Mesendoderm (in vitro differentiated cells): ENCODE measurements at regions not wholly inside any gene's neighbourhood (a gene's known extent, or its start where the extent isn't known, plus 50 kb on each side); places are given as distances from the start of the nearest gene placed in this dataset.

Experiments
- DNase-seq: peaks from one replicate; pipeline ENCODE4 v3.0.0; 2013
- H2AK5ac ChIP-seq: 2 replicates; pipeline ENCODE4 v1.6.1; 2013; ENCODE audit warnings: low read length, inconsistent platforms
- H2BK120ac ChIP-seq: 2 replicates; pipeline ENCODE4 v1.6.1; 2013; ENCODE audit warnings: low read depth, mild to moderate bottlenecking, low read length, moderate library complexity, mixed read lengths
- H2BK15ac ChIP-seq: replicated peaks from 2 replicates; pipeline ENCODE4 v1.6.1; 2013; ENCODE audit warnings: low read depth, mild to moderate bottlenecking, moderate library complexity
- H2BK5ac ChIP-seq: 2 replicates; pipeline ENCODE4 v1.6.1; 2013; ENCODE audit warnings: low read length, inconsistent platforms
- H3K18ac ChIP-seq: 2 replicates; pipeline ENCODE4 v1.6.1; 2013; ENCODE audit warnings: mild to moderate bottlenecking, low read length, mixed read lengths
- H3K23ac ChIP-seq: one replicate; pipeline ENCODE4 v1.6.1; 2013; ENCODE audit warnings: low read length
- H3K27ac ChIP-seq: 2 replicates; pipeline ENCODE4 v1.5.1; 2013; ENCODE audit warnings: low read depth, mild to moderate bottlenecking, inconsistent platforms, low read length, moderate library complexity
- H3K27me3 ChIP-seq: 2 replicates; pipeline ENCODE4 v1.6.1; 2013; ENCODE audit warnings: low read length, control low read depth, mild to moderate bottlenecking, inconsistent platforms; ENCODE audit not compliant: insufficient read depth, poor library complexity
- H3K36me3 ChIP-seq: 2 replicates; pipeline ENCODE4 v1.6.1; 2013; ENCODE audit warnings: low read length, inconsistent platforms; ENCODE audit not compliant: control insufficient read depth, insufficient read depth
- H3K4ac ChIP-seq: one replicate; pipeline ENCODE4 v1.6.1; 2013; ENCODE audit warnings: low read depth, mild to moderate bottlenecking, low read length, moderate library complexity
- H3K4me1 ChIP-seq: 2 replicates; pipeline ENCODE4 v1.6.1; 2013; ENCODE audit warnings: low read depth, low read length, inconsistent platforms; ENCODE audit not compliant: control insufficient read depth
- H3K4me2 ChIP-seq: 2 replicates; pipeline ENCODE4 v1.6.1; 2013; ENCODE audit warnings: low read length
- H3K4me3 ChIP-seq: 2 replicates; pipeline ENCODE4 v1.5.1; 2013; ENCODE audit warnings: mild to moderate bottlenecking, low read length
- H3K56ac ChIP-seq: one replicate; pipeline ENCODE4 v1.6.1; 2013; ENCODE audit warnings: low read length
- H3K79me1 ChIP-seq: 2 replicates; pipeline ENCODE4 v1.6.1; 2013; ENCODE audit warnings: low read length, inconsistent platforms
- H3K79me2 ChIP-seq: 2 replicates; pipeline ENCODE4 v1.6.1; 2013; ENCODE audit warnings: mild to moderate bottlenecking, low read length; ENCODE audit not compliant: control insufficient read depth, insufficient read depth
- H3K9ac ChIP-seq: 2 replicates; pipeline ENCODE4 v1.6.1; 2013; ENCODE audit warnings: low read length, inconsistent platforms
- H4K5ac ChIP-seq: one replicate; pipeline ENCODE4 v1.6.1; 2013; ENCODE audit warnings: low read length
- H4K8ac ChIP-seq: one replicate; pipeline ENCODE4 v1.6.1; 2013; ENCODE audit warnings: low read depth, mild to moderate bottlenecking, control low read depth, low read length, moderate library complexity
- WGBS: extraction: QIAGEN DNeasy Blood & Tissue Kit; methylation state at CpG from one replicate; pipeline ENCODE4 v1.1.7; 2013; ENCODE audit warnings: low lambda C conversion rate, missing lambda C conversion rate; ENCODE audit not compliant: insufficient coverage; ENCODE audit errors: extremely low coverage; 5-methylcytosine and 5-hydroxymethylcytosine counted together

- Histone ChIP-seq H3K4me3 (no peak overlapping the region), H2BK5ac (no peak overlapping the region), H3K79me1 (no peaks in the 10 kb centered on the region), H3K56ac (no peak overlapping the region), H3K36me3 (no peaks in the 10 kb centered on the region), H3K23ac (no peak overlapping the region), H3K27me3 (no peaks in the 10 kb centered on the region), H3K27ac (no peak overlapping the region), H2BK15ac (no peak overlapping the region), H2AK5ac (no peak overlapping the region), H3K4ac (no peak overlapping the region), H3K4me1 (no peaks in the 10 kb centered on the region), H3K79me2 (no peaks in the 10 kb centered on the region), H2BK120ac (no peak overlapping the region), H3K18ac (no peak overlapping the region), H4K8ac (no peak overlapping the region), H3K9ac (no peak overlapping the region), H4K5ac (no peak overlapping the region), H3K4me2 (no peak overlapping the region)
- DNase-seq, result no peak
- WGBS, result no CpG with 5 or more reads among the region's 3 CpGs
Measured at GRCh38 chr10:61192042-61192441, 248.1 kb upstream of the RHOBTB1 start.

GRCh38 chr10:61189912-61190311, 245.9 kb upstream of the RHOBTB1 start:
- Histone ChIP-seq H3K4me1 (no peaks in the 10 kb centered on the region), H3K4me3 (no peak overlapping the region), H4K5ac (no peak overlapping the region), H3K79me1 (no peaks in the 10 kb centered on the region), H3K4ac (no peak overlapping the region), H2BK120ac (no peak overlapping the region), H2BK5ac (no peak overlapping the region), H3K79me2 (no peaks in the 10 kb centered on the region), H3K23ac (no peak overlapping the region), H4K8ac (no peak overlapping the region), H3K36me3 (no peaks in the 10 kb centered on the region), H3K4me2 (no peak overlapping the region), H3K56ac (no peak overlapping the region), H3K9ac (no peak overlapping the region), H3K27me3 (no peaks in the 10 kb centered on the region), H2BK15ac (no peak overlapping the region), H2AK5ac (no peak overlapping the region), H3K18ac (no peak overlapping the region), H3K27ac (no peak overlapping the region)
- WGBS, result no CpG with 5 or more reads among the region's 2 CpGs
- DNase-seq, result no peak

GRCh38 chr10:61188691-61189090, 244.7 kb upstream of the RHOBTB1 start:
- Histone ChIP-seq H3K18ac (no peak overlapping the region), H4K5ac (no peak overlapping the region), H3K9ac (no peak overlapping the region), H3K4me3 (no peak overlapping the region), H2AK5ac (no peak overlapping the region), H3K27me3 (no peaks in the 10 kb centered on the region), H3K36me3 (no peaks in the 10 kb centered on the region), H2BK15ac (no peak overlapping the region), H3K4me1 (no peaks in the 10 kb centered on the region), H3K23ac (no peak overlapping the region), H3K4ac (no peak overlapping the region), H3K4me2 (no peak overlapping the region), H3K79me2 (no peaks in the 10 kb centered on the region), H2BK5ac (no peak overlapping the region), H2BK120ac (no peak overlapping the region), H3K56ac (no peak overlapping the region), H4K8ac (no peak overlapping the region), H3K27ac (no peak overlapping the region), H3K79me1 (no peaks in the 10 kb centered on the region)
- peak; percentile 53 for DNase-seq

- H3K79me2 ChIP-seq, result no peaks in the 10 kb centered on the region
- no peak for DNase-seq
- H3K56ac ChIP-seq, result no peak overlapping the region
- H2BK5ac ChIP-seq, result no peak overlapping the region
- H2BK120ac ChIP-seq, result no peak overlapping the region
- H3K4ac ChIP-seq, result no peak overlapping the region
- H3K23ac ChIP-seq, result no peak overlapping the region
- H3K18ac ChIP-seq, result no peak overlapping the region
- H3K4me3 ChIP-seq, result no peak overlapping the region
- no peak overlapping the region for H3K4me2 ChIP-seq
- H3K79me1 ChIP-seq, result no peaks in the 10 kb centered on the region
- no peaks in the 10 kb centered on the region for H3K36me3 ChIP-seq
- no peak overlapping the region for H3K27ac ChIP-seq
- H4K8ac ChIP-seq, result no peak overlapping the region
- H2AK5ac ChIP-seq, result no peak overlapping the region
- no peaks in the 10 kb centered on the region for H3K27me3 ChIP-seq
- no peak overlapping the region for H3K9ac ChIP-seq
- no peaks in the 10 kb centered on the region for H3K4me1 ChIP-seq
- no peak overlapping the region for H4K5ac ChIP-seq
- no peak overlapping the region for H2BK15ac ChIP-seq
Measured at GRCh38 chr10:61188101-61188500, 244.1 kb upstream of the RHOBTB1 start.

- Histone ChIP-seq H3K18ac (no peak overlapping the region), H3K27ac (no peak overlapping the region), H3K36me3 (no peaks in the 10 kb centered on the region), H2BK15ac (no peak overlapping the region), H3K23ac (no peak overlapping the region), H3K4me2 (no peak overlapping the region), H3K79me2 (no peaks in the 10 kb centered on the region), H3K79me1 (no peaks in the 10 kb centered on the region), H3K4ac (no peak overlapping the region), H4K5ac (no peak overlapping the region), H4K8ac (no peak overlapping the region), H2BK120ac (no peak overlapping the region), H2BK5ac (no peak overlapping the region), H3K4me1 (no peaks in the 10 kb centered on the region), H3K4me3 (no peak overlapping the region), H3K56ac (no peak overlapping the region), H2AK5ac (no peak overlapping the region), H3K27me3 (no peaks in the 10 kb centered on the region), H3K9ac (no peak overlapping the region)
- no CpG with 5 or more reads among the region's 1 CpG for WGBS
- DNase-seq, result no peak
Measured at GRCh38 chr10:61187601-61188000, 243.6 kb upstream of the RHOBTB1 start.

GRCh38 chr10:61186408-61186807, 242.4 kb upstream of the RHOBTB1 start:
- Histone ChIP-seq H3K4me2 (no peak overlapping the region), H3K56ac (no peak overlapping the region)
- WGBS, result no CpG with 5 or more reads among the region's 8 CpGs

More at GRCh38 chr10:61186408-61186807, 242.4 kb upstream of the RHOBTB1 start:
- Histone ChIP-seq H3K9ac (no peak overlapping the region), H2BK5ac (no peak overlapping the region), H2BK120ac (no peak overlapping the region), H3K4me1 (no peaks in the 10 kb centered on the region), H2AK5ac (no peak overlapping the region), H3K27ac (no peak overlapping the region), H4K8ac (no peak overlapping the region), H3K36me3 (no peaks in the 10 kb centered on the region), H3K79me1 (no peaks in the 10 kb centered on the region), H4K5ac (no peak overlapping the region), H2BK15ac (no peak overlapping the region), H3K4me3 (no peak overlapping the region), H3K18ac (no peak overlapping the region), H3K4ac (no peak overlapping the region), H3K23ac (no peak overlapping the region), H3K27me3 (no peaks in the 10 kb centered on the region), H3K79me2 (no peaks in the 10 kb centered on the region)
- DNase-seq, result no peak
